Mammary epithelial cell (primary cell): ENCODE measurements at regions not wholly inside any gene's neighbourhood (a gene's known extent, or its start where the extent isn't known, plus 50 kb on each side); places are given as distances from the start of the nearest gene placed in this dataset.

Experiments
- CTCF ChIP-seq, 2 donors: IDR thresholded peaks in 1 of 2; conservative IDR thresholded peaks in 1 of 2; 2 replicates each; pipeline ENCODE4 v1.5.1; 2011 to 2012; ENCODE audit warnings: inconsistent platforms in 2 of 2, low read length in 2 of 2, mild to moderate bottlenecking in 2 of 2, control low read depth in 1 of 2, low read depth in 1 of 2; ENCODE audit not compliant: insufficient read depth in 1 of 2; ENCODE audit errors: extremely low read depth in 1 of 2
- EZH2 ChIP-seq: IDR thresholded peaks from 2 replicates; pipeline ENCODE4 v1.6.1; 2012; ENCODE audit warnings: low read length, inconsistent platforms, borderline replicate concordance

- no peak for TF ChIP-seq CTCF (conservative IDR thresholded peaks at IDR 0.05 in 1 of 2, IDR thresholded peaks at IDR 0.05 in 1 of 2; ENCODE audit: extremely low read depth in 1 of 2, insufficient read depth in 1 of 2, low read depth in 1 of 2, low read length in 2 of 2)
- TF ChIP-seq EZH2, result no peak
These were observed 74.0 kb downstream of the RCN1 start for GRCh38 chr11:32164836-32165235.
